ENCODE measurements at regions not wholly inside any gene's neighbourhood (a gene's known extent, or its start where the extent isn't known, plus 50 kb on each side); places are given as distances from the start of the nearest gene placed in this dataset.

- DNase-seq, result no peak
Observed at GRCh38 chr2:22530131-22530530, 854.8 kb upstream of the KLHL29 start.

- DNase-seq, result no peak
Observed at GRCh38 chr2:22536133-22536532, 848.8 kb upstream of the KLHL29 start.

GRCh38 chr2:22554453-22554852 lies 830.5 kb upstream of the KLHL29 start:
- no peak for DNase-seq

GRCh38 chr2:22557406-22557805 lies 827.6 kb upstream of the KLHL29 start:
- DNase-seq, result no peak

DNA sequence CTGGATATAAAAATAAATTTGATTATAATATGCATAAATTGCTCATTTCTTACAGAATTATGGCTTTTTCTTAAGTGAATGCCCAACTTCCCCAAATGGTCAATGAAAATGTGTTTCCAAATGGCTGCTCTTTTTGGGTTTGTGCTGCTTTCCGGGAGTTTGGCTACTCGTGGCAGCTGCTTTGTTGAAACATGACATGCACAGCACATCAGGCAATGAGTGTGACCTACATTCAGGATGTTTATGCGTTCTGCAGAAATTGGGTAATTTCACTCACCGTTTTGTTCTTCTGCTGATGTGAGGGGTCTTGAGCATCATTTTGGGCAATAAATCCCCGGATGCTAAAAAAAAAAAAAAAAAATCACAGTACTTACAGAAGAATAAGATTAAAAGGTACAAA lies 825.0 kb upstream of the KLHL29 start:
- no peak for DNase-seq

DNA sequence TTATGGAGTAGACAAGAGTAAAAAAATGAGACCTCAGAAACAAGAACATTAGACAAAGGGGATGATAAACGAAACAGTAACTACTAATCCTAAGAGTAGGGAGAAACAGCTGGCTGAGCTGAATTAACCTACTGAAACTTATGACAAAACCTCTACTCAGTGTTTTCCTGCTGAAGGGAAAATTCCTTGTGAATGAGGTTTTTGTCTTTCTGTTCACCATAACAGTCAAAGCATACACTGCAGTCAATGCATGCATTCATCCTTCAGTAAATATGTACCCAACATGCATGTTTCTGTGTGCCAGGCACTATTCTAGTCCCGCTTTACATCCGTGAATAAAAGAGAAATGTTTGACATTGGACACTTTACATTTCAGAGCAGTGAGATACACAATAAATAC lies 805.6 kb upstream of the KLHL29 start:
- DNase-seq, result no peak

GRCh38 chr2:22582107-22582506 lies 802.9 kb upstream of the KLHL29 start:
- DNase-seq, result no peak

- no peak for DNase-seq
Observed at GRCh38 chr2:22596306-22596705, 788.7 kb upstream of the KLHL29 start.

DNA sequence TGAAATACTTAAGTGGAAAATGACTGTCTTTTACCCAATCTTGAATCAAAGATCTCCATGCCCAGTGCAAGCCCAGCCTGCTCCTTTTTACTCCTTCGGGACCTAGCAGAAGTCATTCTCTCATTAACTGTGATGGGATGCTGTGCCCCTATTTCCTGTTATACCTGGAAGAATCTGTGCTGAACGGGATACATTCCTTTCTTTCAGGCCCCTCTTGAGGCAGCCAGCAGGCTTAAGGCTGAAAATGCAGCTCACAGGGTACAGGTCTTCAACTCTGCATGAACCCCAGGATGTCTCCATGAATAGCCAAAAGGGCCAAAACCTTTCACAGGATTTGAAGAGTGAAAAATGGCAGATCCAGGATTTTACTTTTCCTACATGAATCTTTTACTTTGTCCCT lies 784.8 kb upstream of the KLHL29 start:
- no peak for DNase-seq

GRCh38 chr2:22600999-22601398 lies 784.0 kb upstream of the KLHL29 start:
- no peak for DNase-seq

DNA sequence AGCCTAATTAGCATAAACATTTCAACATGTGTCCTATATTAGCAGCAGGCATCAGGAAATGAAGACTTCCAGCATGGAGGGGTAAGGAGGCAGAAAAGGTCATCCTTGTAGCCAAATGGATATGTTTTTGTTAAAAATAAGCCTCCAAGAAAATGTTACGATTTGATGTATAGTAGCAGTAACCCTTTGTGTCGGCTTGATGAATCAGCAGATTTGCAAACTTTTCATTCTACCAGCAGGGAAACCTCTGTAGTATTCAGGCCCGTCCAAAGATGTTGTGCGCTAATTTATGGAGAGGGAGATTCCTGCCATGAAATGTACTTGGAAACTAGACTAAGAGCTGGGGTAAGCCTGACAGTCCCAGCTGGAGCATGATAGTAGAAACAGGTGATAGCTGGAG lies 780.8 kb upstream of the KLHL29 start:
- no peak for DNase-seq

GRCh38 chr2:22616031-22616430 lies 768.9 kb upstream of the KLHL29 start:
- no peak for DNase-seq

DNA sequence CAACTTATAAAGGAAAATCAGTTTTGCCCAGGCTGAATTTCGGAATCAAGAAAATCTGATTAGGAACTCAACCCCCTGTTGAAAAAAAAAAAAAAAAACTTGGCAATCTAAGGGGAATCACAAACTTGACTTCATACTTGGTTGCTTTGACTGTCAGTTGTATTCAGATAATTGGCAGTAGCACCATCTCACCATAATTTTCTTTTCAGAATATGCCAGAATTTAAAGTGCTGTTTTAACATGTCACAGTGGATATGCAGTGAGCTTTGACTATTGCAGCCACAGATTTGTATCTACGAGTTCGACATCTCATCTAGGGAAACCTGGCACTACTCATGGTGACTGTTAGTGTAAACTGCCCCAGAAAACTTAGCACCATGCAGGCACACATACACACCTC lies 761.4 kb upstream of the KLHL29 start:
- no peak for DNase-seq

GRCh38 chr2:22626621-22627020 lies 758.4 kb upstream of the KLHL29 start:
- DNase-seq, result no peak

DNA sequence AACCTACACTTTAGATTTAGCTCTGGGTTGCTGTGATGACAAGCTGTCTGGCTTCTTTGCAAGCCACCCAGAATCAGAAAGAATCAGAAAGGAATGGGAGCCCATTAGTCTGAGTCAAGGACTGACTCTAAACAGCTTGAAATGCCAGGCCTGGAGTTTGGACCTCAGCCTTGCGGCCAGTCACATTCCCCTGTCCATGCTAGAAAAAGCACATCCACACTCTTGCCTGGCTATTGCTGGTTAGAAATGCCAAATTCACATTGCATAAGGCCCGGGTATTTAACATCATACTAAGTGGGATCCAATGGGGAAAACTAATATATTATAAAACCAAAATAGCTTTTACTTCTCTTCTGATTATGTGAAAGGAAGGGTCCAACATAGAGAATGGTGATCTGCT lies 756.8 kb upstream of the KLHL29 start:
- DNase-seq, result no peak

GRCh38 chr2:22628906-22629305 lies 756.1 kb upstream of the KLHL29 start:
- DNase-seq, result no peak

GRCh38 chr2:22634167-22634566 lies 750.8 kb upstream of the KLHL29 start:
- no peak for DNase-seq

GRCh38 chr2:22656426-22656825 lies 728.6 kb upstream of the KLHL29 start:
- DNase-seq, result no peak

DNA sequence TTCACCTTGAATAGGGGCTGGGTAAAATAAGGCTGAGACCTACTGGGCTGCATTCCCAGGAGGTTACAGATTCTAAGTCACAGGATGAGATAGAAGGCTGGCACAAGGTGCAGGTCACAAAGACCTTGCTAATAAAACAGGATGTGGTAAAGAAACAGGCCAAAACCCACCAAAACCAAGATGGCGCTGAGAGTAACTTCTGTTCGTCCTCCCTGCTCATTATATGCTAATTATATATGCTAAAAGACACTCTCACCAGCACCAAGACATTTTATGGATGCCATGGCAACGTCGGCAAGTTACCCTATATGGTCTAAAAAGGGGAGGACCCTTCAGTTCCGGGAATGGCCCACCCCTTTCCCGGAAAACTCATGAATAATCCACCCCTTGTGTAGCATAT lies 711.5 kb upstream of the KLHL29 start:
- DNase-seq, result no peak

GRCh38 chr2:22683914-22684313 lies 701.1 kb upstream of the KLHL29 start:
- DNase-seq, result no peak

DNA sequence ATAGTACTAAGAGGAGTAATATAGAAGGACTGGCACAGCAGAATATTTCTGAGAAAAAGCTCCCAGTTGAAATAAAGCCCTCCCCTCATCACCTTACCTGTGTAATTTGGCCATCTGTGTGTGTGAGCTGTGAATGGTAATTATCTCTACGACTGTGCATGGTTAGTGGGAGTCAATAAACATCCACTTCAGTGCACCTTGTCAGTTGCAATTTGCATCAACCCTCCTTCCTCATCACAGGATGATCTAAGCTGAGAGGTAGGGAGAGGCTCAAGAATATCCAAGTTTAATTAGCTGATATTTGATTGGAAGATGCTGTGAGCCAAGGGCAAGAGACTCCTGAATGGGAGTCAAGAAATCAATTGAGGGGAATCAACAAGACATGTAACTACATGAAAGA lies 694.9 kb upstream of the KLHL29 start:
- DNase-seq, result no peak

DNA sequence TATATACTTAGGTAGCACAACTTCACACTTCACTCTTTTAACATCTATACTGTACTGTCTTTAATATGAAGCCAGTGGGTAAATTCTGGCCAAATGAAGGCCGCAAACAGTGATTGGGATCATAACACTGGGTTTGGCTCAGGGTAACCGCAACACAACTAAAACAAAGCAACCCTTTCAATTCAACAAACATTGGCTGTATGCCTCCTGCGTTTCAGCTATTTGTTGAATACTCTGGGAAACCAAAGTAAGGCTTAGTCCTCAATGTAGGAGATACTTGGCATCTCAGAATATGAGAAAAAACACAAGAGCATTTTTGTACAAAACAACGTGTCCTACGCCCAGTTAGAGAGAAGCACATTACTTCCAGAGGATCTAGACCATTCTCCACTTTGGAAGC lies 693.3 kb upstream of the KLHL29 start:
- DNase-seq, result no peak

GRCh38 chr2:22692746-22693145 lies 692.2 kb upstream of the KLHL29 start:
- DNase-seq, result no peak

DNA sequence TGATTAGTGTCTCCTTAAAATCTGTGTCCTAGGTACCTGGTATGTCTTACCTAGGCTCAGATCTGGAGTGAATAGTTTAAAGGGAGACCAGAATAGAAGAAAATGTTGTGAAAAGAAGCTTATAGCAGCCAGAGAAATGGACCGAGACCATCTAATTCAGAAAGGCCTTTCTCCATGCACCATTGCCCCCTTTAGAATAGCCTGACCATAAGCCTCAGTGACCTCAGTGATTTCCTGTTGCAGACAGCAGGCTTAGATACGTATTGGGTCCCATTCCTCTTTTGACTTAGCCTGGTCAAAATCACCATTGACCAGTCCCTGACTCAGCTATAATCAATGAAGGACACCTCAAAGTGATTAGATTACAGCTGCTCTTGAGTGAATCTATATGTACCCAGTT lies 690.7 kb upstream of the KLHL29 start:
- DNase-seq, result no peak

GRCh38 chr2:22694856-22695255 lies 690.1 kb upstream of the KLHL29 start:
- no peak for DNase-seq

- DNase-seq, result no peak
Observed at GRCh38 chr2:22697054-22697788, 687.8 kb upstream of the KLHL29 start.

All from stimulated activated CD4-positive, alpha-beta T cell treated with anti-CD3 and anti-CD28 coated beads, Interleukin-4, amount 100 ng/mL, for 24 hours (primary cell).